Rectal smooth muscle tissue (tissue), 1 donor: ENCODE measurements at regions not wholly inside any gene's neighbourhood (a gene's known extent, or its start where the extent isn't known, plus 50 kb on each side); places are given as distances from the start of the nearest gene placed in this dataset.
"Not testable (repeated sequence)": the region's sequence is repeated elsewhere in the genome, so short reads cannot be mapped to it uniquely, and the experiment has no call there.

Experiments
- H3K27ac ChIP-seq: one replicate; pipeline ENCODE4 v1.7.0; 2013; ENCODE audit warnings: low read depth, low read length, inconsistent platforms
- H3K27me3 ChIP-seq: one replicate; pipeline ENCODE4 v1.7.0; 2013; ENCODE audit warnings: low read length; ENCODE audit not compliant: control insufficient read depth, insufficient read depth
- H3K36me3 ChIP-seq: one replicate; pipeline ENCODE4 v1.7.0; 2013; ENCODE audit warnings: low read length; ENCODE audit not compliant: control insufficient read depth, insufficient read depth
- H3K4me1 ChIP-seq: one replicate; pipeline ENCODE4 v1.7.0; 2013; ENCODE audit warnings: low read length; ENCODE audit not compliant: control insufficient read depth, insufficient read depth
- H3K4me3 ChIP-seq: one replicate; pipeline ENCODE4 v1.7.0; 2013; ENCODE audit warnings: low read length
- H3K9ac ChIP-seq: one replicate; pipeline ENCODE4 v1.7.0; 2013; ENCODE audit warnings: low read length

- Histone ChIP-seq H3K9ac (no peak overlapping the region), H3K27ac (no peak overlapping the region), H3K36me3 (no peaks in the 10 kb centered on the region), H3K27me3 (no peaks in the 10 kb centered on the region), H3K4me3 (no peak overlapping the region), H3K4me1 (no peaks in the 10 kb centered on the region)
These were observed 188.1 kb upstream of the FAM241A start for GRCh38 chr4:111957116-111957515.

- Histone ChIP-seq H3K27me3 (no peaks in the 10 kb centered on the region), H3K9ac (no peak overlapping the region), H3K36me3 (no peaks in the 10 kb centered on the region), H3K4me3 (no peak overlapping the region), H3K27ac (no peak overlapping the region), H3K4me1 (no peaks in the 10 kb centered on the region)
These were observed 187.3 kb upstream of the FAM241A start for GRCh38 chr4:111957997-111958396.

DNA sequence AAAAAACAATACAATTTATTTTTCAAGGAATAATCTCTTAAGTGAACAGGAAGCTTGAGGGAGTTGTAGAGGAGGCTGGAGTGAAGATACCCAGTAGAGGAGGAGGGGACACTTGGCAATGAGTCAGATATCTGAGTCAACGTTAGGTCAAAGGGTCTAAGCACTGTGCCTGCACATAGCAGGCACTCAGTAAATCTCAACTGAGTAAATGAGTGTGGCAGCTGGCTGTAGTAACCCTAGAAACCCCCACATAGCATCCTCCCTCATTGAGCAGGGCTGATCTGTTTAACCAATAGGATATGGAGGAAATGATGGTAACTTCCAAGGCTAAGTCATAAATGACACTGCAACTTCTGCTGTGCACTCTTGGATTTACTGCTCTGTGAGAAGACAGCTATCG is 186.0 kb upstream of the FAM241A start:
- H3K36me3 ChIP-seq: no peaks in the 10 kb centered on the region

GRCh38 chr4:111960241-111960667 is 185.0 kb upstream of the FAM241A start:
- Histone ChIP-seq H3K27me3 (no peaks in the 10 kb centered on the region), H3K4me3 (no peak overlapping the region), H3K9ac (no peak overlapping the region), H3K27ac (no peak overlapping the region), H3K36me3 (no peaks in the 10 kb centered on the region), H3K4me1 (no peaks in the 10 kb centered on the region)

More for the DNA sequence above, 186.0 kb upstream of the FAM241A start:
- Histone ChIP-seq H3K4me1 (no peaks in the 10 kb centered on the region), H3K27ac (no peak overlapping the region), H3K4me3 (no peak overlapping the region), H3K27me3 (no peaks in the 10 kb centered on the region), H3K9ac (no peak overlapping the region)

DNA sequence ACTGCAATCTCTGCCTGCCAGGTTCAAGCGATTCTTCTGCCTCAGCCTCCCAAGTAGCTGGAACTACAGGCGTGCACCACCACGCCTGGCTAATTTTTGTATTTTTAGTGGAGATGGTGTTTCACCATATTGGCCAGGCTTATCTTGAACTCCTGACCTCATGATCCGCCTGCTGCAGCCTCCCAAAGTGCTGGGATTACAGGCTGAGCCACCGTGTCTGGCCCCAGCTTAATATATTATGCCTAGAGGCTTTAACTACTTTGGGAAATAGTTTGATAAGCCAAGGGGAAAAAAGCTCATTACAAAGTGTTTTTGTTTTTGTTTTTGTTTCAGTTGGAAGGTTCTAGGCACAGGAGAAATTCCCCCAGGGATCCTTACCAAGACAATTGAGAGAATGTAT is 184.2 kb upstream of the FAM241A start:
- H3K9ac ChIP-seq, H3K4me1 ChIP-seq, H3K4me3 ChIP-seq, H3K27me3 ChIP-seq, H3K36me3 ChIP-seq, H3K27ac ChIP-seq: not testable (repeated sequence)

- Histone ChIP-seq H3K27me3 (no peaks in the 10 kb centered on the region), H3K36me3 (no peaks in the 10 kb centered on the region), H3K27ac (no peak overlapping the region), H3K4me3 (no peak overlapping the region), H3K4me1 (no peaks in the 10 kb centered on the region), H3K9ac (no peak overlapping the region)
These were observed 183.4 kb upstream of the FAM241A start for GRCh38 chr4:111961809-111962208.

GRCh38 chr4:111963158-111963700 is 182.0 kb upstream of the FAM241A start:
- Histone ChIP-seq H3K36me3 (no peaks in the 10 kb centered on the region), H3K4me1 (no peaks in the 10 kb centered on the region), H3K4me3 (no peak overlapping the region), H3K27me3 (no peaks in the 10 kb centered on the region), H3K27ac (no peak overlapping the region), H3K9ac (no peak overlapping the region)

- Histone ChIP-seq H3K4me1 (no peaks in the 10 kb centered on the region), H3K4me3 (no peak overlapping the region), H3K9ac (no peak overlapping the region), H3K36me3 (no peaks in the 10 kb centered on the region), H3K27me3 (no peaks in the 10 kb centered on the region), H3K27ac (no peak overlapping the region)
These were observed 167.8 kb upstream of the FAM241A start for GRCh38 chr4:111977419-111977965.

GRCh38 chr4:111979921-111980320 is 165.3 kb upstream of the FAM241A start:
- no peaks in the 10 kb centered on the region for H3K27me3 ChIP-seq
- no peaks in the 10 kb centered on the region for H3K4me1 ChIP-seq
- H3K4me3 ChIP-seq: no peak overlapping the region
- H3K27ac ChIP-seq: no peak overlapping the region
- H3K36me3 ChIP-seq: no peaks in the 10 kb centered on the region
- H3K9ac ChIP-seq: no peak overlapping the region

DNA sequence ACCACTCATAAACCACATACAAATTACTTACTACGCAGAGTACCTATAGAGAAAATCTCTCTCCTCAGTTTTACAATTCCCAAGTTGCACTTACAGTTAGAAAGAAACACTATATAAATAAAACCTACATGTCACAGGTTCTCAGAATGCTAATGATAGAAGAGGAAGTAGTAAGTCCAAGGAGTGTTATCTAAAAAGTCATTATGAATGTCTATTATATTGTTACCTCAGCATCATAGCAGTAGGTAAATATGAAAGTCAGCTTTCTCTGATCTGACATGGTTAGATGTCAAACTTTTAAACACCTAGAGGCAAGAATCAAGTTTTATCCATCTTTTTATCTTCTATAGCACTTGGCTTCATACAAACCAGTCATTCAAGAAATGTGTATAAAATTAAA is 163.2 kb upstream of the FAM241A start:
- Histone ChIP-seq H3K9ac (no peak overlapping the region), H3K36me3 (no peaks in the 10 kb centered on the region), H3K4me3 (no peak overlapping the region), H3K4me1 (no peaks in the 10 kb centered on the region), H3K27ac (no peak overlapping the region), H3K27me3 (no peaks in the 10 kb centered on the region)

DNA sequence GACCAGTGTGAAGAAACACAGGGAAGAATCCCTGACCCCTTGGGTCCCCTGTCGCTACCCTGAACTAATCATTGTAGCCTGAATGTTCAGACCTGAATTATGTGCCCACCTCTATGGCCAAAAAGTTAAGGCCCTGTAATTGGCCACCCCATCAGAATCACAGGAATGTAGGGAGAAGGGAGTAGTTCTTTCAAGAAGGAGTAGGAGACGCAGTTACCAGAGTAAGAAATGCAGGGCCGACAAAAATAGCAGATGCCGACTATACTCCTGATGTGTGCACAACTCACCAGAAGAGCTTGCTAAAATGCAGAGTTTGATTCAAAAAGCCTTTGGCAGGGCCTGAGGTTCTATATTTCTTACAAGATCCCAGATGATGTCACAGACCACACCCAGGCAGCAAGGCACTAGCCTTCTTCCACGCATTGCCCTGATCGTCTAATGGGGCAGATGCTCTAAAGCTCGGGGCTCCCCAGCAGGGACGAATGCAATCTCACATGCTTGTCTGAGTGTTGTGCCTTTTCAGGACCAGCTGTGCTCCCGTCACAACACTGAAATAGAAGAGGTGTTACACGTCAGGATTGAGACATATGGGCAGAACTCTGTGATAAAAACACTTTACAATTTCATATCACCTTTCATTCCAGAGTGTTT is 161.0 kb upstream of the FAM241A start:
- Histone ChIP-seq H3K27me3 (no peaks in the 10 kb centered on the region), H3K4me3 (no peak overlapping the region), H3K9ac (no peak overlapping the region), H3K4me1 (no peaks in the 10 kb centered on the region), H3K36me3 (no peaks in the 10 kb centered on the region), H3K27ac (no peak overlapping the region)

GRCh38 chr4:111985426-111985825 is 159.8 kb upstream of the FAM241A start:
- Histone ChIP-seq H3K36me3 (no peaks in the 10 kb centered on the region), H3K27ac (no peak overlapping the region), H3K4me3 (no peak overlapping the region), H3K4me1 (no peaks in the 10 kb centered on the region), H3K27me3 (no peaks in the 10 kb centered on the region), H3K9ac (no peak overlapping the region)

DNA sequence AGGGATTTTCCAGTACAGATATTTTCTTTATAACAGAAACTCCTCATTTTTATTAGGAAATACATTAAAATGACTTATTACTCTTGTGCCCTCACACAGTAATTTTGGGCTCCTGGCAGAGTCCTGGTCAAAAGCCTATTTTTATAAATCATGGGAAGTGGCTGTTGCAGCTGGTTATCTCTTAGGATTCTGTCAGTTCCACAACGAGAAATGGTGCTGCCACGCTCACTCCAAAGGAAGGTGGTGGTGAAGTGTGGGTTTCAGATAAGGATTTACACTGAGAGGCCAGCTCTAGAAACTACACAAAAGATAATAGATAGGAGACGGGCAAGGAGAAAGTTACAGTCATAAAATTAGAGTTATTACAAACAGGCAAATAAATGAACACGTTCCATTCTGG is 159.2 kb upstream of the FAM241A start:
- no peak overlapping the region for H3K27ac ChIP-seq
- no peak overlapping the region for H3K4me3 ChIP-seq
- no peaks in the 10 kb centered on the region for H3K36me3 ChIP-seq
- no peaks in the 10 kb centered on the region for H3K4me1 ChIP-seq
- H3K9ac ChIP-seq: no peak overlapping the region
- no peaks in the 10 kb centered on the region for H3K27me3 ChIP-seq
